AG09309 (cell line): ENCODE measurements at regions not wholly inside any gene's neighbourhood (a gene's known extent, or its start where the extent isn't known, plus 50 kb on each side); places are given as distances from the start of the nearest gene placed in this dataset.
"Not testable (repeated sequence)": the region's sequence is repeated elsewhere in the genome, so short reads cannot be mapped to it uniquely, and the experiment has no call there.

ENCODE experiments used
- DNase-seq: peaks from one replicate; pipeline ENCODE4 v3.0.0-alpha.2; 2010; ENCODE audit warnings: low read depth
- H3K4me3 ChIP-seq: 2 replicates; pipeline ENCODE4 v1.5.1; 2011; ENCODE audit warnings: mild to moderate bottlenecking, low read depth, low read length, moderate library complexity; ENCODE audit not compliant: control insufficient read depth
- TF ChIP-seq, protein P1 (sequence below): IDR thresholded peaks from 2 replicates; pipeline ENCODE4 v1.5.1; 2011; ENCODE audit warnings: mild to moderate bottlenecking, low read depth, low read length, inconsistent platforms; ENCODE audit not compliant: insufficient read depth, control insufficient read depth; ENCODE audit errors: missing control alignments

DNA sequence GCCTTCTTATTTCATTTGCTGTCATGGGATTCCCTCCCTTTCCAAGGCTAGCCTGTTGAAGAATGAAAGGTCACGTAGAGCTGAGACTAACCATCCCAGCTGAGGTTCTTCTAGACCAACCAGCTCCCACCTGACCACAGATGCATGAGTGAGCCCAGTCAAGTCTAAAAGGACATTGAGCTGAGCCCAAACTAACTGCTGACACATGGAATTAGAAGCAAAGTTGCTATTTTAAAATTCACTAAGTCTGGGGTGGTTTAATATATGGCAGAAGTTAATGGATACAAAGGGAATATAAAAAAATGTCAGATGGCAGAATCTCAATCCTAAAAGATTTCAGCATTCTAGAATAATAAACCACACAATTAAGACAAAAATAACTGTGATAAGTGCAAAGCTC is 118.9 kb upstream of the RASGEF1B start:
- H3K4me3 ChIP-seq = no peak overlapping the region
- TF ChIP-seq, protein P1, sequence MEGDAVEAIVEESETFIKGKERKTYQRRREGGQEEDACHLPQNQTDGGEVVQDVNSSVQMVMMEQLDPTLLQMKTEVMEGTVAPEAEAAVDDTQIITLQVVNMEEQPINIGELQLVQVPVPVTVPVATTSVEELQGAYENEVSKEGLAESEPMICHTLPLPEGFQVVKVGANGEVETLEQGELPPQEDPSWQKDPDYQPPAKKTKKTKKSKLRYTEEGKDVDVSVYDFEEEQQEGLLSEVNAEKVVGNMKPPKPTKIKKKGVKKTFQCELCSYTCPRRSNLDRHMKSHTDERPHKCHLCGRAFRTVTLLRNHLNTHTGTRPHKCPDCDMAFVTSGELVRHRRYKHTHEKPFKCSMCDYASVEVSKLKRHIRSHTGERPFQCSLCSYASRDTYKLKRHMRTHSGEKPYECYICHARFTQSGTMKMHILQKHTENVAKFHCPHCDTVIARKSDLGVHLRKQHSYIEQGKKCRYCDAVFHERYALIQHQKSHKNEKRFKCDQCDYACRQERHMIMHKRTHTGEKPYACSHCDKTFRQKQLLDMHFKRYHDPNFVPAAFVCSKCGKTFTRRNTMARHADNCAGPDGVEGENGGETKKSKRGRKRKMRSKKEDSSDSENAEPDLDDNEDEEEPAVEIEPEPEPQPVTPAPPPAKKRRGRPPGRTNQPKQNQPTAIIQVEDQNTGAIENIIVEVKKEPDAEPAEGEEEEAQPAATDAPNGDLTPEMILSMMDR = no peak
- no peak for DNase-seq

DNA sequence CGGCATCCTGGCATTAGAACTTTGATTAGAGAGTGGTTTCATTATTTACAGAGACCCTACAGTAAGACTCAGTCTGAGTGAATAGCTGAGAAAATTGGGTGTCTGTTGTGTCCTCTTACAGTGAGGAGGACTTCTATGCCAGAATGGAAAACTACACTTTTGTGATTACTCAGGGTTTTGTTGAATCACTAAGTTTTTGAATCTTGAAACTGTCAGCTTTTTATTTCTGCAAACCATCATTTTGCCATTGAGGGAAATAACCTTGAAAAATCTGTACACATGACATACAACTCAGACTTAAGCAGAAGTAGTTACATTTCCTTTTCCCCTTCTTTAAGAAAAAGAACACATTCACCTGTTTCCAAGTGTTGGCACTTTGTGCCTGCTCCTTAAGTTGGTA is 117.6 kb upstream of the RASGEF1B start:
- no peak overlapping the region for H3K4me3 ChIP-seq
- TF ChIP-seq, protein P1 = no peak
- no peak for DNase-seq

DNA sequence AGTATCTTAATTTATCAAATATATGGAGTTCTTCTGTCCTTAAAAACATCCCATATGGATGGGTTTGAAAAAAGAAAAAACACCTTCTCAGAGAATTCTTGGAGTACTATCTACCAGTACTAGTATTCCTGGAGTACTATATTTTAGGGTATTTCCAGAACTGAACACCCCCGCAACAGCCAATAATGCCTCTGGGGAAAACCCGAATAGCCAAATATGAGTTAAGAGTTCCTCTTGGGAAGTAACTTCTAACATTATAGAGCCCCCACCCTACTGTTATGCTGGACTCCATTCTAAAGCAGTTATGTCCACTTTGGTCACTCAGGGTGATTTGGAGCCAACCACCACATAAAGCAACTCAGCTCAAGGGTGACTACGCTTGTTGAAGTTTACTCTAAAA is 115.0 kb upstream of the RASGEF1B start:
- no peak overlapping the region for H3K4me3 ChIP-seq
- DNase-seq = no peak
- TF ChIP-seq, protein P1 = no peak

DNA sequence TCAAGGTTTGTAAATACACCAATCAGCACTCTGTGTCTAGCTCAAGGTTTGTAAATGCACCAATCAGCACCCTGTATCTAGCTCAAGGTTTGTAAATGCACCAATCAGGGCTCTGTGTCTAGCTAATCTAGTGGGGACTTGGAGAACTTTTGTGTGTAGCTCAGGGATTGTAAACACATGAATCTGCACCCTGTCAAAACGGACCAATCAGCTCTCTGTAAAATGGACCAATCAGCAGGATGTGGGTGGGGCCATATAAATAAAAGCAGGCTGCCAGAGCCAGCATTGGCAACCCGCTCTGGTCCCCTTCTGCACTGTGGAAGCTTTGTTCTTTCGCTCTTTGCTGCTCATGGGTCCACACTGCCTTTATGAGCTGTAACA is 109.3 kb upstream of the RASGEF1B start:
- DNase-seq, H3K4me3 ChIP-seq: not testable (repeated sequence)

DNA sequence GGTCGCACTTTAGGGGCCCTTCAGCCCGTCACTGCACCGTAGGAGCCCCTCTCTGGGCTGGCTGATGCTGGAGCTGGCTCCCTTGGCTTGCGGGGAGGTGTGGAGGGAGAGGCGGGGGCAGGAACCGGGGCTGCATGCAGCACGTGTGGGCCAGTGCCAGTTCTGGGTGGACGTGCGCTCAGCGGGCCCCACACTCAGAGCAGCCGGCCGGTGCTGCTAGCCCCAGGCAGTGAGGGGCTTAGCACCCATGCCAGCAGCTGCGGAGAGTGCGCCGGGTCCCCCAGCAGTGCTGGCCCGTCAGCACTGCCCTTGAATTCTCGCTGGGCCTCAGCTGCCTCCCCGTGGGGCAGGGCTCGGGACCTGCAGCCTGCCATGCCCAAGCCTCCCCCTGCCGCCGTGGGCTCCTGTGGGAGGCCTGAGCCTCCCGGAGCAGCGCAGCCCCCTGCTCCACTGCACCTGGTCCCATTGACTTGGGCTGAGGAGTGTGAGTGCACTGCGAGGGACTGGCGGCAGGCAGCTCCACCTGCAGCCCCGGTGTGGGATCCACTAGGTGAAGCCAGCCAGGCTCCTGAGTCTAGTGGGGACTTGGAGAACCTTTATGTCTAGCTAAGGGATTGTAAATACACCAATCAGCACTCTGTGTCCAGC is 108.8 kb upstream of the RASGEF1B start:
- TF ChIP-seq, protein P1 = no peak
- DNase-seq = no peak
- H3K4me3 ChIP-seq = no peak overlapping the region

DNA sequence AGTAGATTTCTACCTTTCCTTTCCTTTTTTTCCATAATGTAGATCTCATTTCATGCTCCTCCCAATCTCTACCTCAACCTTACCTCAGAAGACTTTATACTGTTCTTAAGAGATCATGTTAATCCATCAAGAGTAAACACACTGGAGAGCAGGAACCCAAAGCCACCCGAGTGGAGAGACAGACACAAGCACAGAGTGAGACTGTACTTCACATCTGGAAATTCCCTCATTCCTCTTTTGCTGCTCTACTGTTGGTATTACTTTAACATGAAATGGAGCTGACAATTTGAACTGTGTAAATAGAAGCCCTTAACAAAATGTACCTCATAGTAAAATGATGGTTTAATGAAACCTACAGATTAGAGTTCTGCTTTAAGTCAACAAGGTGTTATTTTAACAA is 105.7 kb upstream of the RASGEF1B start:
- no peak for DNase-seq
- TF ChIP-seq, protein P1 = no peak
- H3K4me3 ChIP-seq = no peak overlapping the region

DNA sequence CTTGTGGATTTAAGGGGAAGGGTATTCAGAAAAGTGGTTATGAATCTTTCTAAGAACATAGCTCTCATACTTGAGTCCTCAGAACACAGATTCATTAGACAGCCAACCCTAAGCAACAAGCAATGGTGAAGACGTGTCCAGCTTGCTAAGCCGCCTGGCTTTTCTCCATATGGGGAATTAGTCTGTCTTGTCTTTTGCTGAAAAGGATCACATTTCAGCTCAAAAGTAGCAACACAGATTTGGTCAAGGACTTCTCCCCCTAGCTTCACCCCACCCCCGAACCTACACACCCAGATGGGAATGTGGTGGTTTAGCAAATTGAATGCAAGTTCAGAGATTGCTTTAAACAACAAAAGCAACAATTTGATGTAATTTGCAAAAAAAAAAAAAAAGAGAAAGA is 103.3 kb upstream of the RASGEF1B start:
- no peak for DNase-seq
- no peak overlapping the region for H3K4me3 ChIP-seq
- TF ChIP-seq, protein P1 = no peak
